HUDEP-2 (cell line): ENCODE measurements at regions not wholly inside any gene's neighbourhood (a gene's known extent, or its start where the extent isn't known, plus 50 kb on each side); places are given as distances from the start of the nearest gene placed in this dataset.

Source experiments
- DNase-seq, 76 experiments: peaks; one replicate each; lab custom pipeline; 2025; ENCODE audit not compliant: unreplicated experiment in 76 of 76; lab: John Stamatoyannopoulos, UW

- no peak for DNase-seq
Measured at GRCh38 chr19:28430214-28430613, 782.7 kb downstream of the UQCRFS1 start.

GRCh38 chr19:28429356-28429755 is 783.6 kb downstream of the UQCRFS1 start:
- DNase-seq: no peak

GRCh38 chr19:28428663-28429348 is 784.1 kb downstream of the UQCRFS1 start:
- no peak for DNase-seq

GRCh38 chr19:28427376-28428083 is 785.4 kb downstream of the UQCRFS1 start:
- no peak for DNase-seq

- no peak for DNase-seq
Measured at GRCh38 chr19:28426730-28427225, 786.2 kb downstream of the UQCRFS1 start.

GRCh38 chr19:28426110-28426729 is 786.7 kb downstream of the UQCRFS1 start:
- DNase-seq: no peak

- DNase-seq: no peak
Measured at GRCh38 chr19:28425046-28425931, 787.7 kb downstream of the UQCRFS1 start.

- DNase-seq: no peak
Measured at GRCh38 chr19:28424662-28425045, 788.3 kb downstream of the UQCRFS1 start.

GRCh38 chr19:28424077-28424476 is 788.9 kb downstream of the UQCRFS1 start:
- no peak for DNase-seq

- DNase-seq: no peak
Measured at GRCh38 chr19:28422791-28423650, 789.9 kb downstream of the UQCRFS1 start.

- no peak for DNase-seq
Measured at GRCh38 chr19:28422046-28422445, 790.9 kb downstream of the UQCRFS1 start.

- no peak for DNase-seq
Measured at GRCh38 chr19:28420811-28421550, 792.0 kb downstream of the UQCRFS1 start.

GRCh38 chr19:28419312-28419711 is 793.6 kb downstream of the UQCRFS1 start:
- no peak for DNase-seq

- no peak for DNase-seq
Measured at GRCh38 chr19:28417361-28417760, 795.6 kb downstream of the UQCRFS1 start.

- no peak for DNase-seq
Measured at GRCh38 chr19:28416245-28416644, 796.7 kb downstream of the UQCRFS1 start.

- DNase-seq: no peak
Measured at GRCh38 chr19:28414748-28415147, 798.2 kb downstream of the UQCRFS1 start.

- DNase-seq: no peak
Measured at GRCh38 chr19:28409859-28410258, 803.1 kb downstream of the UQCRFS1 start.

GRCh38 chr19:28406966-28407365 is 806.0 kb downstream of the UQCRFS1 start:
- DNase-seq: no peak

- no peak for DNase-seq
Measured at GRCh38 chr19:28405346-28405742, 807.6 kb downstream of the UQCRFS1 start.
